GM21515 (cell line): ENCODE measurements at regions not wholly inside any gene's neighbourhood (a gene's known extent, or its start where the extent isn't known, plus 50 kb on each side); places are given as distances from the start of the nearest gene placed in this dataset.

Source experiments
- ATAC-seq: cut with Tn5 transposase; IDR thresholded peaks from one replicate; pipeline ENCODE4 v1.9.1; 2021; ENCODE audit not compliant: unreplicated experiment

DNA sequence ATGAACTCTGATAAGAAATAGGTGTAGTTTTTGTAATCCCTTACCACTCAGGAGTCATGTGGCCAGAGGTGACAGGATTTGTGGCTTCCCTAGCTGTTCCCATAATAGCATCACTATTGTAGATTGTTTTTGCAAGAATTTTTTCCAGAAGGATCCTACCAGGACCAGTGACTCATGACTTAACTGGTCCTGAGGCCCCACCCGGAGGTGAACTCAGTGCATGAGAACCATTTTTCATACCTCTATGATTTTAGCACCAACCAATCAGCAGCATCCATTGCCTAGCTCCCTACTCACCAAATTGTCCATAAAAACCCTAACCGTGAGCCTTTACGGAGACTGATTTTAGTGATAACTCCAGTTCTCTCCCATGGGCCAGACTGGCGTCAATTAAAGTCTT, 484.8 kb downstream of the PSAT1 start:
- ATAC-seq: no peak

GRCh38 chr9:78782234-78782633, 485.3 kb downstream of the PSAT1 start:
- ATAC-seq: no peak

GRCh38 chr9:78782858-78783257, 485.9 kb downstream of the PSAT1 start:
- no peak for ATAC-seq

DNA sequence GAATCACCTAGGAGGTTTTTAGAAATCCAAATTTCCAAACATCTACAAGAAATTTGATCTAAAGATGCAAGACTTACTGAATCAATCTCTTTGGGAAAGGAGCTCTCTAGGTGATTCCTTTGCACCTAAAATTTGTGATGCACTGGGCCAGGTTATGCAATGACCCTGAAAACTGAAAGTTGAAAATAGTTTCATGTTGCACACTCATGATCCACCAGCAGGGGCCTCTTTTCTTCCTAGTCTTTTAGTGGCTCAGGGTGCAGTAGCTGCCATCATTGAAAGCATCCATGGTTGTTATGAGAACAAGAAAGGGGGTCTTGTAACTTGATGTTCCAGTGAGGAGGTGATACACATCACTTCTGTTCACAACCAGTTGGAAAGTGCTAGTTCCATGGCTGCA, 486.8 kb downstream of the PSAT1 start:
- ATAC-seq: no peak

DNA sequence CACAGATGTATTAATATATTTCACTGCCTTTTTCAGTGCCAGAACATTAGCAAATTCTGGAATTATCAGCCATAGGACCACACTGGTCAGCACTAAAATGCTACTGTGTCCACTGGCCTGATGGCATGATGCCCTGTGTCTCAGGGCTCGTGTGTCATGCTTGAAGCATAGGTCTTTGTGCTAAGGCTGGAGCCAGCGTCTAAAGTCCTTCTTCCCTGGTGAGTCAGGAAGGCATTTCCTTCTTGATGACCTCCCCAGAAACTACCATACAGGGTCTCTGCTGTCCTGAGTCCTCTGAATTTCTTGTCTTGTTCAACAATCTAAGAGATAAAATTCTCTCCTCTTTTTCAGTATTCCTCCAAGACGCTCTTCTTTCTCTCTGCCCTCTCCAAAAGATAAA, 489.9 kb downstream of the PSAT1 start:
- no peak for ATAC-seq

DNA sequence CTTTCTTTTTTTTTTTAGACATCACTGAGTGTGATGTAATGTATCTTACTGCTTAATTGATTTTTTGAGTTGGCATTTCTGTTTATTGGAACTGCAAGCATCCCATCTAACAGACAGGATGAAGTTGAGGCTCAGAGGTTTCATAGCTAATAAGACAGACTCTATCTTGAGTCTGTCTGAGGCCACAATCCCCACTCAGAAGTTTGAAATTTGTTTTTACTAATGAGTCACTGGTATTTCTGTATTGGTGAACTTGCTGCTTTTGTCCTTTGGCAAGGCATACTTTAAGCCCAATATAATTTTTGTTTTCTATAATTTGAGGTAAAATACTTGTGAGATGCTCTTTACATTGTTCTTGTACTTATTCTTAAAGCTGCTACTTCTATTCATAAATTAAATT, 491.2 kb downstream of the PSAT1 start:
- ATAC-seq: no peak

- ATAC-seq: no peak
Measured at GRCh38 chr9:78791779-78792178, 494.9 kb downstream of the PSAT1 start.

- no peak for ATAC-seq
Measured at GRCh38 chr9:78792745-78793144, 495.8 kb downstream of the PSAT1 start.

DNA sequence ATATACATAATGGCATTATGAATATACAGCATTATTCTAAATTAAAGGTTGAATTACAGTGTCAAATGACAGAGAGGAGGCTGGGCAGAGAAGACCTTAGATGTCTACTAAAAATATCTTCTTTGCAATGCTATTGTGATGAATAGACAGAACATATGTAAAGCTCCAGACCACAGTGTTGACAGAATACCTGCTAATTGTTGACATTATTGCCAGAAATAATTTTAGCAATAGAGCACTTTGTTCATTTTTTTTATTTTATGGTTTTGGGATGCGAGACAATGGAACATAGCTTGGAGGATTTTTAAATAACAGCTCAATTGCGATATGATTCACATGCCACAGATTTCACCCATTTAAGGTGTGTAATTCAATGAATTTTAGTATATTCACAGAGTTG, 508.8 kb downstream of the PSAT1 start:
- ATAC-seq: no peak

DNA sequence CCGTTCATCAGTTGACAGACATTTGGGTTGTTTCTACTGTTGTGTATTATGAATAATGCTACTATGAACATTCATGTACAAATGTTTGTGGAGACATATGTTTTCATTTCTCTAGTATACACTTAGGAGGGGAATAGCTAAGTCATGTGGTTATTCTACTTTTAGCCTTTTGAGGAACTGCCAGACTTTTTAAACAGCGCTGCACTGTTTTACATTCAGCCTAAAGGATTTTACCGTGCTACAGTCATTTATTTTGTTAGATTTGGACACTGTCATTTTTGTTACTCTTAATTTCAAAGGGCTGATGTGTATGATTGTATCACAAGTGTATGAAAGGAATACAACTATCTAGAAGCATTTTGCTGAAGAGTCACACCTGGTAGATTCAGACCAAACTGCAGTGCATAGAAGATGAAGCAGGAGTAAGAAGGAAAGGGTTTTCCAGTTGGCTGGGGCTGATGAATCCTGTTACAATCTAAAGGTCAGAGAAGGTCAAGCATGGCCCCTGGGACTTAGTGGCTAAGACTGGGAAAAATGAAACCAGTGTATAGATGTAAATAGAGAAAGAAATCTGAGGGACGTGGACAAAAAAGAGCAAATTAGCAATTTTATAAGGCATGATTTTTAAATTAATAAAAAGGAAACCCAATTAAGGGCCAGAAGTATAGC, 509.7 kb downstream of the PSAT1 start:
- no peak for ATAC-seq

DNA sequence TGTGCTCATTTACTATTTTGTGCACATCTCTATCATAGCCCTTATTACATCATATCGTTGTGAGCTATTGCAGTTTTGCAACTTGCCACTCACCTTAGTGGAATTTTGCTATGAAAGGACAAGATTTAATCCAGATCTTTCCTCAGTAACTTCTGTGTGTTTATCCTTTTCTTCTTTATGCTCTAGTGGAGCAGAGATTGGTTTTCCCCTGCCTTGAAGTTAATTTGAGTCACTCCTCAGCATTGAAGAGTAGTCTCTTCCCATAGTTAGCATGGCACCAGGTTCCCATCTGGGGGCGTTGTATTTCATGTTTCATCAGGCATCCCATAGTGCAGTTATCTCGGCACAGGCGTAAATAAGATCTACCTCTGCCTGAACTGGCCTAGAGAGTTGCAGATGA, 510.4 kb downstream of the PSAT1 start:
- no peak for ATAC-seq

DNA sequence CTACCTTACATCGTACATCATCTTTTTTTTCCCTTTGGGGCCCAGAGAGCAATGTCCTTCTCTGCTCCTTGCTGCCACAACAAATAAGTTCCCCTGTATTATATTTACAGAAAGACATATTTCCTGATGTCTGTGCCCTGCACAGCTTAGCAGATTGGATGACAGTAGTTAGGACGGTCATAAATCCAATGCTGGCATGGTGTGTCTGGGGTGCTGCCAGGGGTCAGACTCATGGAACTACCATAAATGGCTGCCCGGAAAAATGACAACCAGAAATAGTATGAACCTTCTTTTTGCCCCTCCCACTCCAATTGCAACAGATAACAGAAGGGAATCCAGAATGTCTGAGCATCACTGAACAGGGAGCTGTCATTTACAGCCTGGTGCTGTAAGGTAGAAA, 511.1 kb downstream of the PSAT1 start:
- no peak for ATAC-seq

DNA sequence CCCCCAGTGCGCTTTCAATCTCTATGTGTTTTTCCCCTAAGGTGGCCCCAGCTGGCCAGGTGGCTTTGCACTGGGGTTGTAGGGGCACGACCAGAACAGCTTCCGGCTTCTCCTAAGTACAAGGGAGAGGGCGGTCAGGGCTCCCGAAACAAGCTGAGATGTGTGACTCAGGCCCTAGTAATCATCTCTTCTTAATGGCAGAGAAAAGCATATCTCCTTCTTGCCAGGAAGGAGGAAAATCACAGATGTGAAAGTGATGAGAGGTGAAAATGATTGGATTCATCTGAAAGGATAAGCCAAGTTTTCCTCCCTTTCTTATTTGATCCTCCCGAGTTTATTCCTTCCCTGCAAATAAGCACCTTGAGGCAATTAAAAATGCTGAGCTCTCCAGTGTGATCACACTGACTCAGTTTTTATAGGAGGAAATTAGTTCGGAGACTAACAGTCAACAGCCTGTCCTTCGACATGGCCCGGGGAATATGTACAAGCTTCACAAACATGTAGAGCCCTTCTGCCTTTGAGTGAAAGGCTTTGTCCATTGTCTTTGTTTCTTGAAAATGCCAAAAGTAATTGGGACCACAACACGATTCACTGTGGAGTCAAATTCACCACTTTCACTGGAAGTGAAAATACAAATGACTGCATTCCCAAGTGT, 514.8 kb downstream of the PSAT1 start:
- no peak for ATAC-seq

GRCh38 chr9:78812665-78813064, 515.7 kb downstream of the PSAT1 start:
- no peak for ATAC-seq

DNA sequence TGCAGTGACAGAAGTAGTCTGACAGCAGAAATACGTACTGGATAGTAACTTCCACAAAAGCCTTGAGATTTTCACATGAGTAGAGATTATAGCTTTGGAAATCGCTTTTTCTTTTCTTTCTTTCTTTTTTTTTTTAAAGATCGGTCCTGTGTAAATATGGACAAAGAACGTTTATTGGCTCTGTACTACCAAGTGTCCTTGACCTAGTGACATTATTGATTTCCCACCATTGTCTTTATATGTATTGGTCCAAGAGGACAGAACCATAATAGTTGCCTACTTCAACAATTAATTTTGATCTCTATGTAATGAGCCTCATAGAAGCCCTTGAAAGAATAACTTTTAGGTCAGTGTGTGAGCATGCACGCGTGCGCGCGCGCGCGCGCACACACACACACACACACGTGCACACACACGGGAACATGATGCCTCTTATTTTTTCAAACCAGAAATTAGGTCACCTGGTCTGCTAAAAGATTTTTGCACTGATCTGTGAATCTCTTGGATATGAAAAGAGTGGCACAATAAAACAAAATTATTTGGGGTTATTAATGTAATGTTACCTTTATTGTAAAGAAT, 516.8 kb downstream of the PSAT1 start:
- ATAC-seq: no peak

DNA sequence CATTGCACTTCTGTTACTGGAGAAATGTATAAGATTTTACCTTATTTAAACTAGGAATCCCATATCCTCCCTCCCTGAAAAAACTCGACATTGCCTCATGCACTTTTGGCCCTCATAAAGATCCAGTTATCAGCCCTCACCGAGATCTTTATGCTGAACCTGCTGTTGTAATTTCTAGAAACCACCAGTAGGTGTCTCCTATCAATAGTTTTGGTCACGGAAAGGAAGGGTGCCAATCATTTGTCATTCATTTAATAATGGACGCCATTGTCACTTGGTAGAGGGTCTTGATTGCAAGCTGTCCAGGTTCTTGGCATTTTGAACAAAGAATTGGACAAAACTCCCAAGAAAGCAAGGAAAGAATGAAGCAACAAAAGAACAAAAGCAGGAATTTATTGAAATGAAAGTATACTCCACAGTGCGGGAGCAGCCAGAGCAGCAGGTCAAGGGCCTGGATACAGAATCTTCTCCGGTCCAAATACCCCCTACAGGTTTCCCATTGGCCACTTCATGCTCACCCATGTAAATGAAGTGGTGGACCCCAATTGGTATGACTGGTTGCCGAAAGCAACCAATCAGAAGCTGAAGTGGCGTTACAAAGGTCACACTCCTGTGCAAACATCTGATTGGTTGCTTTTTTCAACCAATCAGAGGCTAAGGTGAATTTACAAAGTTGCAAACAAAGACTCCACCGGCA, 524.3 kb downstream of the PSAT1 start:
- ATAC-seq: peak; percentile 71

- no peak for ATAC-seq
Measured at GRCh38 chr9:78826527-78826926, 529.6 kb downstream of the PSAT1 start.

DNA sequence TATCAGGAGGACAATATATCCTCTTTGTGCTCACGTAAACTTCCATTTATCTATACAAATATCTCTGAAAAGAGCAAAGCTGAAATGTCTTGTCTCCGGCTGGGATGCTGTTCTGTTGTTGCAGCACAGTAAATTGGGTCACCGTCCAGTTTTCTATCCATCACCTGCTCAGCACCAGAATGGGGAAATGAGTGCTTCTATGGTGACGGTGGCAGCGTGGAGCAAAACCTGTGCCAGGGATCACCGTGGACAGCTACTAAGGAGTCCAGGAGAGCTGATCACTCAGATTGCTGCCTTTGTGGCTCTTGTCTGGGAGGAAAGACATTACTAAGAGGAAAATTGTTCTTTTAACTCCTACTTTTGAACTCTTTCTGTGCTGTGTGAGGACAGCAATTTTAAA, 531.6 kb downstream of the PSAT1 start:
- no peak for ATAC-seq

GRCh38 chr9:78830301-78830700, 533.4 kb downstream of the PSAT1 start:
- ATAC-seq: no peak

- ATAC-seq: no peak
Measured at GRCh38 chr9:78831726-78832125, 534.8 kb downstream of the PSAT1 start.

DNA sequence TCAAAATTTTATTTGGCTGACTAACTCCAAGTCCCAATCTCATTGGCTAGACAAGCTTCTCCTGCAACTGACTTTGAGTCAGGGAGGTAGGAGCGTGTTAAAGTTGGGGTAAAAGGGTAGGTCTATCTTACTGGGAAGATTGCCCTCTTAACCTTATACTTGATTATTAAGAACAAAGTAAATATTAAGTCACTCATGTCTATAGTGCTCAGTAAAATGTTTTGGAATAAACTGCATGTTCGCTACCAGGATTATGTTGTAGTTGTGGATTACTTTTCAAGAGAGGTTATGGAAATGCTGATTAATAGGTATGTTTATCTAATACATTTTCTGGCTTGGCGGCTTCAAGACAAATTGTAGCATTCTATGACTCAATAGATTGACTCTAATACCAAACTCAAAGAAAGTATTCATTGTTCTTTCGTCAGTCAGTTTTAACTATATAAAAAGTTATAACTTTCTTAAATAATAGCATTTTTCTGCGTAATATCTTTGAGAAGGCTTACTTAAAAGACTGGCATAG, 539.1 kb downstream of the PSAT1 start:
- no peak for ATAC-seq

DNA sequence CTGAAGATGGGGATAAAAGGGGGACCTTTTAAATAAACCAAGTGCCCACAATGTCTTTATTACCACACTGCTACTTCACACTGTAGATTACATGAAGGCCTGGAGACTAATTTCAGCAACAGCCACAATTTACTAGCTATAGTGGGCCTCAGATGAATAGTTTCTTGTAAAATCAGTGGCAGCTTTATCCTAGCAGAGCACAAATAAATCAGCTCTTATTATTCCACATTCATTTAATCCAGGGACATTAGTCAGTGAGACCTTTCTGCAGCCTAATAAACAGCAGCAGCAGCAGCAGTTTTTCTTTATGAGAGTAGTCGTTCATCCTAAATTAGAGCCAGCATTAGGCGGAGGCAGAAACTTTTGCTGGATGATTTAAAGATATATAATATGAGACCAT, 542.3 kb downstream of the PSAT1 start:
- ATAC-seq: no peak
